HG03469 (cell line): ENCODE measurements at regions not wholly inside any gene's neighbourhood (a gene's known extent, or its start where the extent isn't known, plus 50 kb on each side); places are given as distances from the start of the nearest gene placed in this dataset.

ENCODE experiments used
- ATAC-seq: cut with Tn5 transposase; IDR thresholded peaks from one replicate; pipeline ENCODE4 v1.9.1; 2021; ENCODE audit warnings: mild to moderate bottlenecking, moderate library complexity, moderate number of reproducible peaks; ENCODE audit not compliant: unreplicated experiment

GRCh38 chr2:198315791-198316630 is 511.6 kb downstream of the PLCL1 start:
- no peak for ATAC-seq

DNA sequence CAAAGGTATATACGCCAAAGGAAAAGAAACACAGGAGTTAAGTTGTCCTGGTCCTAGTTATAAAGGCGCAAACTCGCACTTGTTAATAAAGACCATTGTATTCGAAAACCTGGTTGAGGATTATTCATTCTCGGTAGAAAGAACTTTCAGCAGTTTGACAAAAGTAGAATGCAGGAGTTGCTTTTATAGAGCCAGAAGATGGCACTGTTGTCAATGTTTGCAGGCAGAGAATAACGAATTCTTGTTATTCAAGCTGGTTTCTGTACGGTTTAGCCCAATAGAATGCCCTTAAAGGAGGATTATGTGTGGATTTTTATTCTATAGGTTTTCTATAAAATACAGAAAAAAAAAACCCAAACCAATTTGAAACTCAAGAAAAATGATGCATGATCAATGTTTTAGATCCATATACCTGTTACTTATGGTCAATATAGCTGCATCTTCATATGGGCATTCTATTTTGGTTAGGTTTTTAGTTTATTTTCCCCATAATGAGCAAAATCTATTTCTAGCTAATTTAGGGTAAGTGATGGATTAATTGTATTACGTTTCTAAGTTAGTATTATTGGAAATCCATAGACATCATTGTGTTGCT is 510.3 kb downstream of the PLCL1 start:
- ATAC-seq: peak; percentile 45

GRCh38 chr2:198312596-198313483 is 508.4 kb downstream of the PLCL1 start:
- ATAC-seq: no peak

GRCh38 chr2:198311020-198311419 is 506.6 kb downstream of the PLCL1 start:
- ATAC-seq: no peak

DNA sequence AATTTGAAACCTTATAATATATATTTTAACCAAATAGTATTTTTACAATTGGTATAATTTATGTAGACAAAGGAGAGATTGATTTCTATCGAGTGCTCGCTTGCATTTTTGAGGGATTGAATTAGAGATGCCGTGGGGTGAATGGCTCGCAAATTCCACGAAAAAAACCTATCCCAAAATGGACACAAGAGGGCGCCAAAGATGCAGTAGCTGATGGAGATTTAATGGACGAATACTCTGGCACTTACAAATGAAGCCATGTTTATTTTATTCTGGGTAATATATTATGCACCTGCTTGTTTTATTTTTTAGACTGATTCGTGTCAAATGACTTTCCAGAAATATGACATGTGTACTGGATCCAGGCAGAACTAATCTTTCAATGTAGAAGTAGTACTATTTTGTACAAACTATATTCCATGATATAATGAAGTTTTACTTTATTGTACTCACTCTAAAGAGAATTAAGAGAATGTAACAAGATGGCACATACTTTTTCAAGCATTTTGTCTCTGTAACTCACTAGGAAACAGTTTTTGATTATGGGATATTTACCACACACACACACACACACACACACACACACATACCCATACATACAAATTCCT is 505.4 kb downstream of the PLCL1 start:
- no peak for ATAC-seq

GRCh38 chr2:198309081-198309480 is 504.7 kb downstream of the PLCL1 start:
- no peak for ATAC-seq

DNA sequence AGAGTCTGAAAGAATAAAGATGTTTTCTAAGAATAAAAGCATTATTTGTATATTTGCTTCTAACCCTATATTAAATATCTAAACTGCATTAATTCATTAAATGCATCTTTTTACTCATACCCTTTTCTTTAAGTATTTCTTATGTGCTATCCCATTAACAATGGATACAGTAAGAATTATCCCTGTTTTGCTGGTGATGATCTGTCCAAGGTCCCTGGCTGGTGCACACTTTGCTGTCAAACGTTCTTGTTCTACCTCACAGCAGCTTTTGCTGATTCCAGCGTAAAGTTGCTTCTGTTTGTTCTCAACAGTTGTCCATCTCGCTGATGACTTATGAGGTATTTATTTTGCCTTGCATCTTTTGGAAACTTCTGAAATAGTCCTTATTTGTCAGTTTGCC is 504.0 kb downstream of the PLCL1 start:
- no peak for ATAC-seq

DNA sequence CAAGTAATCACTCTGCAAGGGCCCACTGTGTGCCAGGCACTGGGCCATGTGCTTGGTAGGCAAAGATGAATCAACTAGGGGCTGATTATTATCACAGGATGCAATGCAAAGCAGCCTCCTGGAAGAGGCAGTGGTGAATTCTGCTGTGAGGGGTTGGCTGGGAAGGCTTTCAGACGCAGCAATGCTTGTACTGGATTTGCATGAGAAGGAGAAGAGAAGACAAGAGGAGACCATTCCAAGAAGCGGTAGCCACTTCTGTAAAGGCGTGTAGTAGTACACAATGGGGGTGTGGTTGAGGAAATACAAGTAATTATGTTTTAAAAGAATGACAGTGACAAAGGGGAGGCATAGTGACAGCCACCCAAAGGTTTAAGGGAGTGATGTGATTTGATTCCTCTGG is 502.7 kb downstream of the PLCL1 start:
- ATAC-seq: no peak

GRCh38 chr2:198304859-198305258 is 500.5 kb downstream of the PLCL1 start:
- no peak for ATAC-seq

DNA sequence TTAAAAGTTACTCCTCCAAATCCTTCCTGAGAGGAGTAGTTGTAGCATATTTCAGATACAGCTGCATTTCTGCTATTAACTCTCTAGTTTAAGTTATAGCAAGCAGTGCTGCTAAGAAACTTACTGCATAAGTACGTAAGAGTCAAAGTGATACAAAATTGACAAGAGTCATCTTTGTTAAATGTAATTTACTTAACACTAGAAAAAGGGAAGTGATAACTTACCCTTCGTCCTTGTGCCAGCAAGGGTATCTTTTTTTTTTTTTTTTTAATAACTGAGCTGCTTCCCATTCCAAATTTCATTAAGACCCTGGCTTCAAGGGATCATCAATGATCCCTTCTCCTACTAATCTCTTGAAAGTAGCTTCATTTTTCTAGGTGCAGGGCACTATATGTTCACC is 493.0 kb downstream of the PLCL1 start:
- no peak for ATAC-seq

- ATAC-seq: peak; percentile 81
Measured at GRCh38 chr2:198296665-198297308, 492.4 kb downstream of the PLCL1 start.

DNA sequence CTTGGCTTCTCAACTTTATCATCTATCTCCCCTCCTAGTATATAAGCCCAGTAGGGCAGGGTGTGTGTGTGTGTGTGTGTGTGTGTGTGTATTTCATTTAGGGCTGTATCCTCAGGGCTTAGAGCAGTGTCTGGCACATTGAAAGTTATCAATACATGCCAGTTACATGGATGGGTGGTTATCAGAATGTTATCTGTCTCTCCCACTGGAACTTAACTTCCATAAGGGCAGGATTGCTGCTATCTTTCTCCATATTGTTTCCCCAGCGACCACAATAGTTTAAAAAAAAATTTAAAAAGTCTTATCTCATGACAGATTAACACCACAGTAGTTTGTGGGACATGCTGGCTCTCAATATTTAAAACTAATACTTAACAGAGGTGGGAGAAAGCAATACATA is 488.9 kb downstream of the PLCL1 start:
- no peak for ATAC-seq

- no peak for ATAC-seq
Measured at GRCh38 chr2:198289811-198290210, 485.4 kb downstream of the PLCL1 start.

GRCh38 chr2:198287706-198288105 is 483.3 kb downstream of the PLCL1 start:
- no peak for ATAC-seq

- no peak for ATAC-seq
Measured at GRCh38 chr2:198285216-198285615, 480.8 kb downstream of the PLCL1 start.

DNA sequence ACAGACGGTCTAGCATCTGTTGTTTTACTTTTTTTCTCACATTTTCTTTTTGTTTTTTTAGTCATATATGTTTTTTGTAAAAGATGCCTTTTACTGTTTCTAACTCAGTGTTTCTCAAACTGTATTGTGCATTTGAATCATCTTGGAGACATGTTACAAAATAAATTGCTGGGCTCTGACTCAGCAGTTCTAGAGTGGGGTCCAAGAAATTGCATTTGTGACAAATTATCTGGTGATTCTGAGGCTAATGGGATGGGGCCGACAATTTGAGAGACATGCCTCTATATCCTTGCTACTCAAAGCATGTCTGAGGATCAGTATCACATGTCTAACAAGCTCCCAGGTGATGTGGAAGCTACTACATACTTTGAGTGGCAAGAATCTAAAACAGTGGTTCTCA is 478.8 kb downstream of the PLCL1 start:
- ATAC-seq: no peak

DNA sequence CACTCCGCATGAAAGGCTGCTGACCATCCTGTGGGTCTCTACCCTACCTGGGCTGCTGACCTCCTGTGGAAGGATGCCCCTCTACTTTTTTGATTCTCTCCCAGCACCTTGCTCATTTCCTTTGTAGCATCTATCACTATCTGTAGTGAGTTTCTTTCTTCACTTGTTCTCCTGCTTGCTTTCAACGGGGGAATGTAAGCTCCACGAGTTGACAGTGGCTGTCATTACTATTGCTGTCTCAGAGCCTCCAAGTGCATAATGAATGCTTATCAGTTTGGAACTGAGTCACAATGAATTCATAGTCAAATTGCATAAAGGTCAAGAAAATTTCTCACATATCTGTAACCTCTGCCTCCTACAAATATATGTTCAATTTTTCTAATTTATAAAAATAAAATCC is 477.7 kb downstream of the PLCL1 start:
- no peak for ATAC-seq

GRCh38 chr2:198280145-198280544 is 475.8 kb downstream of the PLCL1 start:
- ATAC-seq: no peak

DNA sequence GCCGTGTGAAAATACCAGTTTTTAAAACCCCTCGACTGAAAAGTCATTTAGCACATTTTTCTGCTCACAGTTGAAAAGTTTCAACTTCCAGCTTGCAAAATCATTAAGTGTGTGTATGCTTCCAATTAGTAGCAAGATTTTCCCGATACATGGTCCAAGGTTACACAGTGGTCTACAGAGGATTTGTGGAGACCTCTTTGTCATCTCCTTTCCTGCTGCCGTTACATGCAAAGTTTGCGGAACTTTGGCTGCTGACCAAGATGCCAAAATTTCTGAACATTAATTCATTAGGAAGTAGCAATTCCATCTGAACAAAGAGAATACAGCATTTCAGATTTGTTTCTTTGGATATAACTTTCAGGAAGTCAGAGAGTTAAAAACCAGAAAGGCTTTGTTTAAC is 474.6 kb downstream of the PLCL1 start:
- no peak for ATAC-seq

- ATAC-seq: no peak
Measured at GRCh38 chr2:198277181-198277580, 472.8 kb downstream of the PLCL1 start.

- no peak for ATAC-seq
Measured at GRCh38 chr2:198273660-198274059, 469.3 kb downstream of the PLCL1 start.
